C4-2B (cell line): ENCODE measurements at regions not wholly inside any gene's neighbourhood (a gene's known extent, or its start where the extent isn't known, plus 50 kb on each side); places are given as distances from the start of the nearest gene placed in this dataset.

Experiments used
- CTCF ChIP-seq: fragments of 450-650 bp; conservative IDR thresholded peaks from 2 replicates; pipeline ENCODE4 v1.5.1; 2017; ENCODE audit warnings: mild to moderate bottlenecking
- ZFX ChIP-seq: fragments of 450-650 bp; IDR thresholded peaks from 2 replicates; pipeline ENCODE4 v1.6.1; 2017

GRCh38 chr5:108669462-108669861, 78.2 kb upstream of the FER start:
- TF ChIP-seq CTCF (no peak; the same call in 1 of the 2 replicates), ZFX (no peak)
